Frontal cortex (tissue), 3 donors: ENCODE measurements at regions not wholly inside any gene's neighbourhood (a gene's known extent, or its start where the extent isn't known, plus 50 kb on each side); places are given as distances from the start of the nearest gene placed in this dataset.
"Not testable (repeated sequence)": the region's sequence is repeated elsewhere in the genome, so short reads cannot be mapped to it uniquely, and the experiment has no call there.

Experiments
- DNase-seq, 2 donors: peaks; one replicate each; pipeline ENCODE4 v3.0.0; 2012; ENCODE audit warnings: low spot score in 2 of 2
- FAIRE-seq: peaks from 2 replicates; lab custom pipeline; 2012; peaks lifted over from hg19 to GRCh38; lab: Jason Lieb, UNC
- donor health status: control.
- donor health status: control.
- donor health status: control.

DNA sequence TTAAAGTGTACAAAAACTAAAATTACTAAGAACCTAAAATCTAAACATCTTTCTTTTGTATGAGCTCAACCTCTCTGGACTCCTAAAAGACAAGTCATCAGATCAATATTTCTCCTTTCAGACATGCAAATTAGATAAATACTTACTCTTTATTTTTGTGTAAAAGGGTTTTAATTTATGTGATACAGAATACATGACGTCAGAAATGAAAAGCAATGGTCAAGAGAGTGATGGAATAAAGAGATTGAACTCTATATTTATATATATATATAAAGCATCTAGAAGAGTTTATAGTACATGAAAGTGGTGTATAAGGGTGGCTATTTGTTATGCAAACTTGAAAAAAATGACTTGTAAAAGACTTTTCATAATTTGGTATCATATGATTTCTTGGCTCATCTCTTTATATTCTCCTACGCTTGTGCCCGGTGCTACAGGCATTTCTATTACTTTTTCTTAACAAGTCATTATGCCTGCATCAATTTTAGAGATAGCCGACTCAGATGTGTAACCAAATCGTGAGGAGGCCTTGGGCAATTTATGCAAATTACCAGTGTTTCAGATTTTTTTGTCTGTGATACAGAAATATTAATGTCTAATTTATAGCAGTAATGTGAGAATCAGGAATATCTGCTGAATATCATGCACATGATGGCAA, 186.0 kb upstream of the OLFM3 start:
- FAIRE-seq = no peak

DNA sequence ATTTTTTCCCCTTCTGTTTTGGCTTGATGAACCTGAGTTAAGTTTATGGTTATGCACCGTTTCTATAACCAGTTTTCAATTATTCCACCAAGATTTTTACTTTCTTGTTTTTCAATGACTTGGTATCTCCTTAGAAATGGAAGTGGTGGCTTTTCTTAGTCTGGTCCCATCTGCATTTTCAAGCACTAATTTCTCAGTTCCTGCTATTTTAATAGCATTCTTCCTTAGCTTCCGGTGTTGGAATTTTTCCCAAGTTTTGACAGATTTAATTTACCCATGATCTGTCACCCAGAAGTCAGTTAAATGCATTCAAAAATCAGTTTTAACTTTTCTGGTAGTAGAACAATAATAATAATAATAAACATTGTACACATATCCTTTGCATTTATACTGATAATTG, 184.6 kb upstream of the OLFM3 start:
- FAIRE-seq = no peak
- DNase-seq = no peak

More for the DNA sequence above, 186.0 kb upstream of the OLFM3 start:
- DNase-seq = no peak

DNA sequence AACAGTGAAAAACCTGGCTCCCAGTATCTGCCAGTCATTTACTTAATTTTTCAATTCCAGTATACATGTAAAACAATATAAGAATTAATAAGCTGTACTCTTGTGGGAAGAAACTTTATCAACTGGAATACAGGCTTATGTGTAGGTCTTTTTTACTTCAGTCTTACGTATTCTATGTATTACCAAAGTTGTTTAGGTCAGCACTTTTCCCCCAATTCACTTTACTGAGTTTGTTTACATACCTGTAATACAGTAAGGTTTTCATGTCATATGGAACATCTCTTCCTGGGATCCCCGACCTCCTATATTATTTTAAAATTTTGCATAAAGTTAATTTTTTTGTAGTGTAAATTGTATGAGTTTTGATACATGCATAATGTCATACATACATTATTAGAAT, 181.8 kb upstream of the OLFM3 start:
- DNase-seq (no peak), FAIRE-seq (no peak)

DNA sequence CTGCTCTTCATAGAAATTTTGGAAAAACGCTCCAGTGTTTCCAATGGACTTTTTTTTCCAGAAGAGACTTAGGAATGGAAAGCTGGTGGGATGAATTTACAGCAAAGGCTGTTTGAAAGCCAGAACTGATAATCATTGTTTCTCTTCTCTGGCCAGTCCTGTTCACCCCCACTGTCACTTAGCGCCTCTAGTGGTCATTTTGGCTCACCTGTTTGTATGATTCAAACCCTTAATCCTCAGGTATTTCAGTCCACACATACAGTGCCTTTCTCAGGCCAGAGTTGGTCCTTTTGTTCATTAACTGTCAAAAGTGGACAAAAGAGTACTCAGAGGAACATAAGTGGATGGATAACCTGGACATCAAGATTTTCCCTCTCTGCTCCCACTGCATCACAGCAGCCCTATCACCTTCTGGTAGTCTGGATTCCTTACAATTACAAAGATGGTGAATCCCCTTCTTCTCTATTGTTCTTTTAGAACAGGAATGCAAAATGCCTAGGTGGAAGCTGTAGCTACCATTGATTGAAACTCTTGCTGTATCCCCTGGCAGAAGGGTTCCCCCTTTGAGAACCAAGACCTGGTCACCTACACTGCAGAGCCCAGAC, 177.6 kb upstream of the OLFM3 start:
- FAIRE-seq (no peak), DNase-seq (no peak)

DNA sequence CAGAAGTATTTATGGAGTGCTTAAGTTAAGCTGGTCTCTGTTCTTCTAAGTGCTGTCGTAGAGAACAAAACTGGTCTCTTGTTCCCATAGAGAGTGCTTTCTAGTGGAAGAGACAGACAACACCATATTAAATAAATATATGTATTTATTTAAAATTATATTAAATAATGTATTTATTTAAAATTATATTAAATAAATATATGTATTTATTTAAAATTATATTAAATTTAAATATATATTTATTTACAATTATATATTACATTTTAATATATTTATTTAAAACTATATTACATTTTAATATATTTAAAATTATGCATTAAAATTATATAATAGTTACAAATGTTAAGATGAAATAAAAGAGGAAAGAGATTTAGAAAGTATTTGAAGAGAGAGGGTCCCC, 175.5 kb upstream of the OLFM3 start:
- FAIRE-seq (peak; percentile 96), DNase-seq (no peak)

DNA sequence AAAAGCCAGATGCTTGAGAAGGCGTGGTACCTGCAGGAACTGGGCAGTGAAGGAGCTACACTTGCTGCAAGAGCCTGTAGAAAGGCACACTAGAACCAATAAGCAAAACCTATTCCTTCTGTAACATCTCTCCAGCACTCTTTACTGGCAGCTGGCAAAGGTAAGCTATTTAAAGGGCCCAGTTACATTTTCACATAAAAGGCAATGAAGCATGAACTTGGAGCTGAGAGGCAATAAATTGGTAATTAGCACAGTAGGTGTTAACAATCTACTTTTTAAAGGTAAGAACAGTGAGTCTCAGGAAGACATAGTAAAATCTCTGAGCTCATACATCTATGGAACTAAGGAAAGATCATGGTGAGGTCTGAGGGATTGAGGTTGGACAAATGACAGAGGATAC, 167.1 kb upstream of the OLFM3 start:
- FAIRE-seq (no peak), DNase-seq (no peak)

DNA sequence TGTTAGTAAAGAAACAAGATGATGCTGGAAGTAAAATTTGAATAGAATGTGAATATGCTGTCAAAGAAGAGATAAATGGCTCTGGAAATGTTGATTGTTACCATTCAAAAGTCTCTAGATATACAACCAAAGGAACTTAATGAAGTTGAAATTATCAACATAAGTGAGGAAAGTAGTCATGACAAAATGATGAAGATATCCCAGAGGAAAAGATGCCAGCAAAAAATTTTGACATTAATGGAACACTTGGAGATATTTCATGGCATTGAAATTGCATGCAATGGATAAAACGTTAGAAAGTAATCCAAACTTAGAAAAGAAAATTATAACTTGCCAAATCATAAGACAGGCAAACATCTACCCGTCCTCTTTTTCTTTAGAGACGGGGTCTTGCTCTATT, 154.5 kb upstream of the OLFM3 start:
- FAIRE-seq (no peak), DNase-seq (no peak)

DNA sequence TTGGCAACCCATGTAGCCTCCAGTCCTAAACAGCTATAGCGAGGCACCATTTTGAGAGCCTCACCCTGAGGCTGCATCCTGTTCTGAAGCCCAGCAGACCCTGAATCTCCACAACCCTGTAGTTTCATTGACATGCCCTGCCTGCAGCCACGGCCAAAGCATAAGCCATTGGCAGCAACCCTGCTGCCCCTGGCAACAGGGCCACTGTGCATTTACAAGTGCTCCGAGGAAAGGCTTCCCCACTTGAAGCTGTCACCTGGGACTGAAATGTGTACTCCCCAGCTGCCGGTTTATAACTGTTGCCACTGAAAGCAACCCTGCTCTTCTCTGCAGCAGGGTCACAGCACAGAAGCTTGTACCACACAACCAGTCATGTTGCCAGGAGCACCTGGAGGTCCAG, 124.2 kb upstream of the OLFM3 start:
- no peak for DNase-seq
- FAIRE-seq = no peak

DNA sequence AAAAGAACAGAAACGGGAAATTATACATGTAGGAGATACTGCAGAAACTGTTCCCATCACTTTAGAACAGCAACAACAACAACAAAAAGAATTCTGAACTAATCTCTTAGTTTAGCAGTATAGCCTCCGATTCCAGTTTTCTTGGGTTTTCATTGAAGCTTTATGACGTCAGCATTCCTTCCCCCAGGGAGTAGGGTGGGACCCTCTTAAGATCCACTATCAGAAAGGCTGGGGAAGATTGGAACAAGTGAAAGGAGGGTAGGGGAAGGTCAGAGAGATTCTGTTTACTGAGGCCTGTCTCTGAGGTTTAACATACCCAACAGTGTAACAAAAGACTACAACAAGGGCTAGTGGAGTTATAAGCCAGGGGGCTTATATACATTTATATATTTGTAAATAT, 121.4 kb upstream of the OLFM3 start:
- FAIRE-seq = no peak

DNA sequence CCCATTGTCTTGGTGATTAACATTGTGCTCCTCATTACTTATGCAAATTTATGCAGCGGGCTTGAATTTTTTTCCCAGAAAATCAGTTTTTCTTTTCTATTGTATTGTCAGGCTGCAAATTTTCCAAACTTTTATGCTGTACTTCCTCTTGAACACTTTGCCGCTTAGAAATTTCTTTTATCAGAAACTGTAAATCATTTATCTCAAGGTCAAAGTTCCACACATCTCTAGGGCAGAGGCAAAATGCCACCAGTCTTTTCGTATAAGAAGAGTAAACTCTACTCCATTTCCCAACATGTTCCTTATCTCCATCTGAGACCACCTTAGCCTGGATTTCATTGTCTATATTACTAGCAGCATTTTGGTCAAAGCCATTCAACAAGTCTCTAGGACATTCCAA, 113.9 kb upstream of the OLFM3 start:
- DNase-seq (no peak), FAIRE-seq (no peak)

More for the DNA sequence above, 121.4 kb upstream of the OLFM3 start:
- DNase-seq = no peak

DNA sequence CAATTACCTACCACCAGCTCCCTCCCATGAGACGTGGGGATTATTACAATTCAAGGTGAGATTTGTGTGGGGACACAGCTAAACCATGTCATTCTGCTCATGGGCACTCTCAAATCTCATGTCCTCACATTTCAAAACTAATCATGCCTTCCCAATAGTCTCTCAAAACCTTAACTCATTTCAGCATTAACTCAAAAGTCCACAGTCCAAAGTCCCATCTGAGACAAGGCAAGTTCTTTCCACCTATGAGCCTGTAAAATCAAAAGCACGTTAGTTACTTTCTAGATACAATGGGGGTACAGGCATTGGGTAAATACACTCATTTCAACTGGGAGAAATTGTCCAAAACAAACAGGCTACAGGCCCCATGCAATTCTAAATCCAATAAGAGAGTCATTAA, 112.8 kb upstream of the OLFM3 start:
- FAIRE-seq, DNase-seq: not testable (repeated sequence)

DNA sequence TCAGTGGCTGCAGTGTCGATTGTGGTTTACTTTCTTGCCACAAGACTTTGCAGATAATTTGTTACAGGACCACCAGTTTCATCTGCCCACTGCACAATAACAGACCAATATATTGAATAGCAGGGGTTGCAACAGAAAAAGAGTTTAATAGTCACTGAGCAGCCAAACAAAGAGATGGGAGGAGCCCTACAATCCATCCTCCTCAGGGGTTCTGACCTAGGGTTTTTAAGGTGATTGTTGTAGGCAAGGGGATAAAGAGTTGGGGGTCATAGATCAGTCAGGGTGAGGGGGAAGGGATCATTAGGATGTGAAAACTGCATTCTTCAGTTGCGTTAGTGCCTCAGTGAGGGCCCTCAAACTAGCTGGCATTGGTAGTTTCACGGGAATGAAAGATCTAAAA, 110.7 kb upstream of the OLFM3 start:
- no peak for FAIRE-seq
- DNase-seq = no peak

DNA sequence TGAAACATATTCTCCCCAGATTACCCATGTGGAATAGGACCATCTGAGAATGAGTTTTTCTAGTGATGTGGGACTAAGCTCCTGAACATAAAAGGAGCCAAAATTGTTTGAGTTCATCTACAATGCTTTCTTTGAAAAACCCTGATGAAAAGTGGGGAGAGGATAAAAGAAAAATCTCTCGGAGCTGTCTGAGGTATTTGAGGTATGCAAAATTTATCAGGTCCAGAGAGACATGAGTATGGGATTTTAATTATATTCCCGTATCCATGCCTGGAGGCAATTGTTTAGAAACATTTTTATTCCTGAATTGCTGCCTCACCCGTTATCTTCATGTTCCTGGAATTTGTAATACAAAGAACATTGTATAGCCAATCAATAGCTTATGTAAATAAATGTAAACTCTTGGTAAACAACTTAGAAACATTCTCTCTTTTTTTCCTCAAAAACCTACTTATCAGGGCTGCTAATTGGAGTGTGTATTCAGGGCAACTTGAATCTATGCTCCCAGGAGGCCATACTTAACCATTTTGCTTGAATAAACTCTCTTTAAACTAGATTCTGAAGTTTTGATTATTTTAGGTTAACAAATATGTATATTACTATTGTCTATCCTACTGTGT, 109.3 kb upstream of the OLFM3 start:
- DNase-seq (no peak), FAIRE-seq (no peak)

DNA sequence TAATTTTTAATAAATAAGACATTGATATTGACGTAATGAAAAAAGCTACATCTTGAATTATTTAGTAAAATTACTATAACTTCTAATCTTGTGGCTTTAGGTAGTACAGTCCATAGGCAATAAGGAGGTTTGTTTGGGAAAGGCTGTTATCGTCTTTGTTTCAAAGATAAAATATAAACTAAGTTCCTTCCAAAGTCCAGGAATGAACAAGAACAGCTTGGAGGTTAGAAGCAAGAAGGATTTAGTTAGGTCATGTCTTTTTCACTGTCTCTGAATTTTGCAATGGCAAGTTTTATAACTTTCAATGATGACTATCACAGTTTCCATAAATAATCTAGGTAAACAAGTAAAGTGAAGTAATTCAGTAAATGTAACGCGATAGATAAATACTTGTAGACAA, 106.9 kb upstream of the OLFM3 start:
- DNase-seq = no peak
- FAIRE-seq = no peak

DNA sequence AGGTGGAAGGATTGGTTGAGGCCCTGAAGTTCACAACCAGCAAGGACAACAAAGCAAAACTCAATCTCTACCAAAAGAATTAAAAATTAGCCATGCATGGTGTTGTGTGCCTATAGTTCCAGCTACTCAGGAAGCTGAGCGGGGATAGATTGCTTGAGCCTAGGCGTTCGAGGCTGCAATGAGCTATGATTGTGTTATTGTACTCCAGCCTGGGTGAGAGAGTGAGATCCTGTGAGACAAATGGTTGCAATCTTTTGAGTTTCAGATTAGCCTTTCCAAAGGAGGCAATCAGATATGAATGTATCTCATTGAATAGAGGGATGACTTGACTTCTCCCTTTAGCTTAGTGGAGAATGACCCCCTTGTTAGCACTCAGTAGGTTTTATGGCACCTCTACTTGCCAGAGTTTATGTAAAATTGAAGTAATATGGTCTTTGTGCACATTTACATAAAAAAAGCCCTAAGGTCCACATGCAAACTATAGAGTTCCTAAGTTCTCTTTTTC, 105.6 kb upstream of the OLFM3 start:
- DNase-seq (no peak), FAIRE-seq (no peak)

DNA sequence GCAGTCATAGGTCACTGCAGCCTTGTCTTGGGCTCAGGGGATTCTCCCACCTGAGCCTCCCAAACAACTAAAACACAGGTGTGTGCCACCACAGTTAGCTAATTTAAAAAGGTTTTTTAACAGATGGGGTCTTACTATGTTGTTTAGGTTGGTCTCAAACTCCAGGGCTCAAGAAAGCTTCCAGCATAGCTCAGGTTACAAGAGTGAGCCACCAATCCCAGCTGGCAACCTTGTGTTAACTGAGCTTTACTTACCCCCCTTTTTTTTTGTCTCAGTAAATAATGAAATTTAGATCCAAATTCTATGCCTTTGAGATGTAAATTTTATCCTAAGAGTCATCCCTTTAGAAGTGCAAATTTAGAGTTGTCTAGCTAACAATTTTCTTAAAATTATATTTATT, 103.9 kb upstream of the OLFM3 start:
- DNase-seq (no peak), FAIRE-seq (no peak)

DNA sequence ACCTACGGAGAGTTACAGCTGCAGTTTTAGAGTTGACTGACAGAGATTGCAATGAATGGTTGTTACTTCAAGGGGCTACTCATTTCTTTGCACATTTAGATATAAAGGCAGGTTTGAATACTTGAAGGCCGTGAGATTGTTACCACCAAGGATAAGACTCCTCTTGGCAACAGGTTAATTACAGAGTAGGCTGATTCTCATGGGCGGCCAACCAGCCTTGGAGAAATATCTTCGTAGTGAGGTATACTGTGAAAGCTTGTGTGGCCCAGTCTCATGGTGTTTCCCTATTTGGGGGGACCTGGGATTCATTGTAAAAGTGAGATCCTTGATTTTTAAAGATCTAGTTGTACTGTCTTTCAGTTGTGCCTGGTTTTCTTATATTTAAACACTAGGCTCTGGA, 103.2 kb upstream of the OLFM3 start:
- DNase-seq (no peak), FAIRE-seq (no peak)

DNA sequence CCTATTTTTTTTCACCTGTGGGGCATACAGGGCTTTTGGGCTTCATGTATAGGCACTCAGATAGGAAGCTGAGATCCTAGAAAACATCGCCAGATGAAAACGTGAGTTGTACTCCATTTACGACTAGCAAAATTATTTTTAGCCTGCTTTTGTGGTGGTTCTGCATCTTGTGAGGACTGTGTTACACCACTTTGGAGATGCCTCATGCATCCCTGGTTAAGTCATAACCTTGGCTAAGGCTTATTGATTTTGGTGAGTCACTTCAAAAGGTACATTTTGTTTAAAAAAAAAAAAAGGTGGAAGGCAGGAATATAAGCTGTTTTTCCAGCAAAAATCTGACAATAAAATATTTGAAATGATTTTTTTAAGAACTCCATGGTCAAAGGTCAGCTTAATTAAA, 101.8 kb upstream of the OLFM3 start:
- DNase-seq (no peak), FAIRE-seq (no peak)

DNA sequence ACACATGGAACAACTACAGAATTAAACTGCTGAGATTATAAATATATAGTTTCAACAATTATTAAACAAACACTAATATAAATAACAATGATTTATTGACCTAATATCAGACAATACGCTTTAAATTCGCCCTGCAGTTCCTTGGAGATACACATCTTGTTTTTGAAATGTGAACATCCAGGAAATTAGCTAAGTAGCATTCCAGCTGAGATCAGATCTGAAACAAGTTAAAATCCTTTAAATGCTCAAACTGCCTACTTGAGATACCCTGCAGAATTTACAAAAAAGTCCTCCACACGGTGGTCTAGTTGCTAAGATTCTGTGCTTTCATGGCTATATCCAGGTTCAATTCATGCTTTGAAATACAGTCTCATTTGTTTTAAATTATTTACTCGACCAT, 101.4 kb upstream of the OLFM3 start:
- no peak for DNase-seq
- FAIRE-seq = no peak

DNA sequence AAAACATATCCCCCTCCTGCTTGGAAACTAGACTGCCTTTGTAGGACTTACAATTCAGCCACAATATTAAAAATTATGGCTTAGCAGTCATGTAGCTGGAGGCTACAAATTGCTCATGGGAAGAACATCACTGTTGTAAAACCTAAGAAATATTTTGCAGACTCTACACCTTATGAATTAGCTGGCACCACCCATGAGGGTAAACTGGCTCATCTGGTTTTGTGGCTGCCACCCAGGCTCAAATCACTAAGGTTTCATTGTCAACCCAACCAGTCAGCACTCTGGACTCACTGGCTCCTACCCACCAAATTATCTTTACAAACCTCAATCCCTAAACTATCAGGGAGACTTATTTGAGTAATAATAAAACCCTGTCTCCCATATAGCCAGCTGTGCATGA, 100.7 kb upstream of the OLFM3 start:
- no peak for DNase-seq
- FAIRE-seq = no peak

DNA sequence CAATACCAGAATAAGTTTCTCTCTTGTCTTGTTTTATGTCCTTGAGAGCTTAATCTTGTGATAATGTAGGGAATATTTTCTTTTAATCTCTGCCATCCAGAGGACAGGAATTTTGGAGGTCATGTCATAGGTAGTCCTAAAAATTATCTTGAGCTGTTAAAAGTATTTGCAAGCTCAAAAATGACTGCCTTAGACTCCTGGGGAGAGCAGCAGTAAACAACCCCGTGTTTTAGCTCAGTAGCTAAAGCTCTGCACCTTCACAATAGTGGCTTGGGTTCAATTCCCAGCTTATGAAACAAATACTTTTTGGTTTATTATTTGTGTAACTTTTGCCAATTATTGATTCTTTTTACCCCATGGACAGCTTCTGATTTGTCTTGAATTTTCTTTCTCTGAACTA, 99.4 kb upstream of the OLFM3 start:
- no peak for FAIRE-seq
- no peak for DNase-seq

DNA sequence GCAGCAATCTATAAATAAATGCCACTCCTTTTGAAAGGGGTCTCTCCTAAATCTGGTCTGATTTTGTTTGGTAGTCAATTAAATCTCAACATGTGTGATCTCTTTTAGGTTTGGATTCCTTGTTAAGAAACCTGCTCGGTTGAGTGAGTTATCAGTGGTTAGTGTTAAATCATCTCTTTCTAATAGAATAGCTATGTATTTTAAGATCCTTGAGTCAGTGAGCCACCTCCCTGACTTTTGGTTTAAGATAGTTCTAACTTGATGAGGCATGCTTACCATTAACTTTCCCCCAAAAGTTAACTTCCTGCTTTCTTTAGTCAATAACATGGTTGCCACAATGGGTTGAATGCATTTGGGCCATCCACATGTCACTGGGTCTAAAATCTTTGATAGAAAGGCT, 93.1 kb upstream of the OLFM3 start:
- FAIRE-seq (no peak), DNase-seq (no peak)
